Epithelial cell of prostate (primary cell): ENCODE measurements at regions not wholly inside any gene's neighbourhood (a gene's known extent, or its start where the extent isn't known, plus 50 kb on each side); places are given as distances from the start of the nearest gene placed in this dataset.
A peak's percentile ranks its signal among the peaks of the same experiment; 100 is the strongest.
"Not testable (repeated sequence)": the region's sequence is repeated elsewhere in the genome, so short reads cannot be mapped to it uniquely, and the experiment has no call there.

Experiments
- DNase-seq: peaks from one replicate; pipeline ENCODE4 v3.0.0-alpha.2; 2011; ENCODE audit warnings: low read depth, low spot score
- H3K27ac ChIP-seq: fragments of 450-650 bp; 2 replicates; pipeline ENCODE4 v1.5.1; 2017; ENCODE audit warnings: mild to moderate bottlenecking

DNA sequence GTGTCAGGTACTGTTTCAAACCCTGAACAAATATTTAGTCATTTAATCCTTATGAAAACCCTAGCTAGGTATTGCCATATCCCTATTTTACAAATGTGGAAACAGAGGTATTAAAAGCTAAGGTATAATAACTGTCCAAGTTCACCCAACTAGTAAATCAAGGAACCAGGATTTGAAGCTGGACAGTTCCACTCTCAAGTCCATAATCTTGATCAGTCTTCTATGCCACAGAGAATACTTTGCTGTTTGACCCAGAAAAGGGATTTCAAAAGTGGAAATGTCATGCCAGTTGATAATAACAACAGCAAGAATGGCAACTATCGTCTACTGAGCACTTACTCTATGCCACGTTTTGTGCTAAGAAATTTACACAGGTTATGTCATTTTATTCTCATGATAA, 90.4 kb upstream of the KIT start:
- no peak overlapping the region for H3K27ac ChIP-seq
- DNase-seq, result no peak

DNA sequence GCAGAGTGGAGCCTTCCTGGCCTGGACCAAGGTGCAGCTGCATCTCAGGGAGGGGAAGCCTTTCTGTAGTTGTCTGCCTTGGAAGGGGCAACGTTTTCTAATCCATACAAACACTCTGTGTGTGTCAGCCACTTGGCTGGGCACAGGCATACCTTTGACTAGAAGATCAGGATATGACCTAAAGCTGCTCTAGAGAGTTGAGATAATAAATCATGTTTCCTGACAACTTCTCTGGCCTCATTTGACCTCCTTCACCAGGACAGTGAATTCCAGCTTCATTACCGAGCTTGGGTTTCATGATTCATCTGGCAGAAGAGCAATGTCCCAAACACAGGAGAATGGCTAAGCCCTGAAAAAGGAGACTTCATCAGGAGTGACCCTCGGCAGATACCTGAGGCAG, 89.6 kb upstream of the KIT start:
- peak overlapping the region; percentile 35 for H3K27ac ChIP-seq
- DNase-seq, result peak; percentile 12

DNA sequence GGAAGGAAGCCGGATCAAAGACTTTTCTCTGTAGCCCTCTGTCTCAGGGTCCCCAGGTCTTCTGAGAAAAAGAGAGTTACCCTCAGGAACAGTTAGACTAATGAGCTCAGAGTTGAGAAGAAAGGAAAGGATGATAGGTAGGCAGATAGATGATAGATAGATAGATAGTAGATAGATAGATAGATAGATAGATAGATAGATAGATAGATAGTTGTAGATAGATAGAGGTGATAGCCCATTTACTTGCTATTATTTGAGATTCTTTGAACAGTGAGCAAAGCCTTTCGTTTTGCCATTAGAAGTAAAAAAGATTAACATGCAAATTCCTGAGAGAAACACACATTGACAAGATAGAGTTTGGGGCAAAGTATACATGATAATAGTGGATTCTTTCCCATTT, 86.9 kb upstream of the KIT start:
- no peak overlapping the region for H3K27ac ChIP-seq
- DNase-seq, result no peak

DNA sequence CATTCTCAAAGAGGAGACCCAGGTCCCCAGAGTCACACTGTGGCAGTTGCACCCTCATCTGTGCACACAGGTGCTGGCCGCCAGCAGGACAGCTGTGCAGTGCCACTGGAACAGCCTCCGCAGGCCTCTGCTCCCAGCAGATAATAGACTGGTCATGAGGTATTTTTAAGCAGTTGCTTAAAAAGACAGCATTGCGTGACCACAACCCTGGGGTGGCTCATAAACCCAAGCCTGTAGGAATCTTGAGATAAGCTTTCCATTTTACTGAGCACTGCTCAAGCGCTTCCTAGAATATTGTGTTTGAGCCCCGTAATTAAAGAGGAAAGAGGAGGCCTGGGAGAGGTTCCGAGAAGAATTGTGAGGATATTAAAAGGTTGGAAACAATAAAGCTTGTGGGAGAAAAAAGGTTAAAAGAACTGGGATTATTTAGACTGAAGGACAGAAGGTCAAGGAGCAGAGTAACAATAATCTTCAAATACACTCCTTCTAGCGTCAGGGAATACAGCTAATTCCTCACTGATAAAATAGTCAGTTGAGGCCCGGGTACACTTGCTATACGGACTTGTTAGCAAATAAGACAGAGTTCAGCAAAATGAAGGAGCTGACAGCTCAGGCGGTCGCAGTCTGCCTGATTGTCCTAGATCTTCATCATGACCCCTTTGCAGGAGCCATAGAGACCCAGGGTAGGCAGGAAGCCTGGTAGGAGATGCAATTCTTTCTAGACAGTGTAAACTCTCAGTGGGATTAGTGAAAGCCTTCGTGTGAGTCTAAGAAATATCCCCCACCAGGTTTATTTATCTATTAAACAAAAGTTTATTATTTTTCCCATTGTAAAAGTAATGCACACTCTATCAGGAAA, 86.2 kb upstream of the KIT start:
- no peak overlapping the region for H3K27ac ChIP-seq
- DNase-seq, result no peak

DNA sequence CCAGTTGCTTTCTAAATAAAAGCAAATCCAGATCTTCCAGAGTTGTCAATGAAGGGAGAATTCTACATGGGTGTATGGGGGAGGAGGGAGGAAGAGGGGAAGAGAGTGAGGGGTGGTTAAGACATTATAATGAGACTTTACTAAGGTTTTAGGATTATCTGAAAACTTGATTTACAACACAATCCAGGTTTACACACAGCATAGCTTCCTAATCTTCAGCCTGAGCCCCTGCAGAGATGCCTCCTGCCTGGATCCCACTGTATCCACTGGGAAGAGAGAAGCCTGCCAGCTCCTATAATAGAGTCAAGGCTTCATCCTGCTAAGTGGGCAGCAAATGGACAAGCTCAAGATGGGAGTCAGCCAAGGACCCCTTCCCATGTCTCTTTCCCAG, 85.6 kb upstream of the KIT start:
- H3K27ac ChIP-seq, result no peak overlapping the region
- no peak for DNase-seq

DNA sequence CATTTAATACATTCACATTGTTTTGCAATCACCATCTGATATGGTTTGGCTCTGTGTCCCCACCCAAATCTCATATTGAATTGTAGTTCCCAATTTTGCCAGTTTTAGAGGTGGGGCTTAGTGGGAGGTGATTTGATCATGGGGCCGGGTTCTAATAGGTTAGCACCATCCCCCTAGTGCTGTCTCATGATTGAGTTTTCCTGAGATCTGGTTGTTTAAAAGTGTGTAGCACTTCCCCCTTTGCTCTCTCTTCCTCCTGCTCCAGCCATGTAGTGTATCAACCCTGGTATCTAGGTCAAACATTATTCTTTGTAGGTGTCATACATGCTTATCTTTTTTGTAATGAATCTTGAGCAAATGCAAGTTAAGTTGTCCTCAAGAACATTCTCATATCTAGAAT, 83.3 kb upstream of the KIT start:
- no peak overlapping the region for H3K27ac ChIP-seq
- no peak for DNase-seq

DNA sequence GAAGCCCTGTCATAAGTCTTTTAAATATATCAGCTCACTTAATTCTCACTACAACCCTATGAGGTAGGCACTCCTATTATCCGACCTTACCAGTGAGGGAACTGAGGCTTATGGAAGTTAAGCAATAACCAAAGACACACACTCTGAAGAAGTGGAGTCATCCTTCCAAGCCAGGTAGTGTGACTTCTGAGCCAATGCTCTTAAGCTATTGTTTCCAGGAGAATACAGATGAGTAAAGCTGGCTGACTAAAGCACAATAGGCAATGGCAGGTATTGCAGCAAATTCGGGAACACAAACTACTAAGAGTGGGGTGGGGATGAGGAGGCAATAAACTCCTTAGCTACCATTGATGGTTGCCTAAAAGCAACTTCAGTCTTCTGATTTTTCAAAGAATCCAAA, 81.8 kb upstream of the KIT start:
- H3K27ac ChIP-seq, result no peak overlapping the region
- DNase-seq, result peak; percentile 18

DNA sequence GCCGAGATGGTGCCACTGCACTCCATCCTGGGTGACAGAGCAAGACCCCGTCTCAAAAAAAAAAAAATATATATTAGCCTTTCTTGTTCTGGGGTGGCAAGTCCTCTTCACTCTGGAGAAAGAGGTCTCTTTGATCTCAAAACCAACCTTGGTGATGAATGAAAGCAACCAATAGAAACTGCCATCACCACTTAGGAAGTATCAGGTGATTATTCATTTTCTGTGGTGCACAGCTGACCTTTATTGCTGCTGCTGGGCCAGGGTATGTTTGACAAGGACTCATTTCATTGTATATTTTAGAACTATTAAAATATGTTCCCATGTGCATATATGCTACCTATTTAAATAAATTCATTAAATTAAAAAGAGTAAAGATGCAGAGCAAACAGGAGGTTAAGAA, 76.0 kb upstream of the KIT start:
- no peak overlapping the region for H3K27ac ChIP-seq
- no peak for DNase-seq

DNA sequence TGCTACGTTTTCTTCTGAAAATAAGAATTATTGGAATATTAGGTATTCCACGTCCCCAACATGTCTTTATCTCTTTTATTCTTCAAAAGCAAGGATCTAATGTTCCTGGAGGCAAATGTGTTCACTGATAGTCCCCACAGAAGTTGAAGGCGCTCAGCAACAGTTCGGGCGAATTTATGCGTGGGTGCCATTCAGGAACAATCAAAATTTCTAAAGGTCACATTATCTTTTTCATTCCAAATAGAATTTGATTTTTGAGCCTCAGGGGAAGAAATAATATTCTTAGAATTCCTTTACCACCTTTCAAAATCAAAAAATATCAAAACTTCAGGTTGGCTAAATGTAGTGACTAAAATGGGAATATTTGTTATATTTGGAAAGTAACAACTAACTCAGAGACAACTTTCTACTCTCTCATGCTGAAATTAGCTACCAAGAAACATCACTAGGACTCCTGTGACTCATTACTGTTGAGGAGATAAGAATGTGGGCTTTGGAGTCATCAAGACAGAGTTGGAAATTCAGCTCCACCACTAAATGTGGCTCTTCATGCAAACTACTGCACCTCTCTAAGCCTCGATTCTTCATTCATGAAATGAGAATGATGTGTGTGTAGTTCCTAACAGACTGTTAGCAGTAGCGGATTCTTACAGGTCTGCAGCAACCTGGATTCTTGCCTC, 72.3 kb upstream of the KIT start:
- peak; percentile 6 for DNase-seq
- H3K27ac ChIP-seq, result no peak overlapping the region

DNA sequence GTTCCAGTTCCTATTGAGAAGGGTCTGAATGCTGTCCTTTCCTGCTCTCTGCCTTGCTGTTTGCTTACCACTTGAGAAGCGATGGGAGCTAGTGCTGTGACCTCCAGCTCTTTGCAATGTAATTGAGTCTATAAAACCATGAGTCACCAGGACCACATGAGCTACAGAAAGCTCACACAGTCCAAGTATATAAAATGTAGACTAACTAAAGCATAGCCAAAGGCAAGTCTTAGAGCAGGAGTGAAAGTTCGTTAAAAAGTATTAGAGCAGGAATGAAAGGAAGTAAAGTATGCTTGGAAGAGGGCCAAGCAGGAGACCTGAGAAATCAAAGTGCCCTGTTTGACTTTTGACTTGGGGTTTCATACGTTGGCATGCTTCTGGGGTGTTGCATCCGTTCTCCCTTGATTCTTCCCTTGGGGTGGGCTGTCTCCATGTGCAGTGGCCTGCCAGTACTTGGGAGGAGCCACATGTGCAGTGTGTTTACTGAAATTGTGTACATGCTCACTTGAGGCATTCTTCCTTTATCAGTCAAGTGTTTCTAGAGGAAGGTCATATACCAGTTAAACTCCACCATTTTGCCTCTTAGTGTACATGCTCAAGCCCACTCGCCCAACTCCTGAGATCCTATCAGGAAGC, 71.3 kb upstream of the KIT start:
- no peak overlapping the region for H3K27ac ChIP-seq
- peak; percentile 41 for DNase-seq

DNA sequence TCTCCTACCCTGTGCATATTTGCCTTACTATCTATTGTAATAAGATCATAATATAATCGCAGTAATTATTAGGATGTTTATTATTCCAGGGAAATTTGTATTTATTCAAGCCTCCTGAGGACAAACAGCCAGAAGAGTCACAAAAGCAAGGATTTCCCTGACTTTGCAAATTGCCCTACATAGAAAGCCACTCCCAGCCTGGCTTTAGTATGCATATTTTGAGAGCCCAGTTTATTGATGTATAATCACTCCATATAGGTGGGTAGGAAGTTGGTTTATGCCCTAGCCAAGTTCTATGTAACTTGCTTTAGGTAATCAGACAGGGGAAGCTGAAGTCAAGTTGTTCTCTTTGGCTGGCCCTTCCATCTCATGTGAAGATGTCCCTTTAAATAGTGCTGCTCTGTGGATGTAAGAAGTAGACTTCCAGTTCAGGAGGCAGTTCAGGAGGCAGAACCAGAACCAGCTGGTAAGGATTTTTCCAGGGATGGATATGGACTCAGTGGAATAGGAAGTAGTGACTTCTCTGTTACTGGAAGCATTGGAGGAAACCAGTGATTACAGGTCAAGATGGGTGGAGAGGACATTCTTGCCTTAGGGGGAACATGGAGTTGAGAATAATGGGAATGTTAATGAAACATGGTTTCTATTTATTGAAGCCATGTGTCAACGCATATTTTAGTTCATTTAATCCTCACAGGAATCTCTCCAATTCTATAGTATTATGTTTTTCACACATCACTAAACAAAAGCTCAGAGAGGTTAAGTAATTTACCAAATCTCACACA, 70.5 kb upstream of the KIT start:
- DNase-seq, result no peak
- no peak overlapping the region for H3K27ac ChIP-seq

DNA sequence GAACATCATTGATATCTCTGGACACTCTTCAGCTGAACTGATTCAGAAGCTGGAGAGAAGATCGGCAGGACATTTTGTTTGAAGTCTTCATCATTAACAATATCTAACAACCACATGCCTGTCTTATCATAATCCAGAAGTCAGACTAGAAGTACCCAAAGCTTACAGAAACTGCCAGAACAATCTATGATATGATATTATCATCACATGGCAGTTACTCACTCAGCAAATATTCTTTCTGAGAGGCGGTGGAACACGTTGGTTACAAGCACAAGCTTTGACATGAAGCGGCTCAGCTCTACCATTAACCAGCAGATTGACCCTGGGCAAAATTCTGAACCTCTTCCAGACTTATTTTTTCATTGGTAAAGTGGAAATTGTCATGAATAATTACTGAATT, 69.4 kb upstream of the KIT start:
- DNase-seq, result peak; percentile 52
- H3K27ac ChIP-seq, result peak overlapping the region; percentile 63

DNA sequence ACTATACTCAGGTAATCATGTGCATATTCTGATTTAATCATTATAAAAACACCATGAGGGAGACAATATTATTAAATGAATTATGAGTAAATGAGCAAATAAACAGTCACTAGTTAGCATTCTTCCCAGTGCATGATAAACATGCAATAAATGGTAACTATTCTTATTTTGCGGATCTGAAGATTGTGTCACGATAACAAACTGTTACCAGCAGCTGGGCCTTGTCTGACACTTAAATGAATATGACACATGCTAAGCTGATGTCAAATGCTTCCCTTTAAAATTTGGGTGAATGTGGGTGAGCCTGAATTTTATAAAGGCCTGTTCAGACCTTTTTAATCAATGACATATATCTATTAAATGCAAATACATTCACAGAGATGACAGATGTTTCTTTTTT, 68.2 kb upstream of the KIT start:
- no peak for DNase-seq
- peak overlapping the region; percentile 63 for H3K27ac ChIP-seq

DNA sequence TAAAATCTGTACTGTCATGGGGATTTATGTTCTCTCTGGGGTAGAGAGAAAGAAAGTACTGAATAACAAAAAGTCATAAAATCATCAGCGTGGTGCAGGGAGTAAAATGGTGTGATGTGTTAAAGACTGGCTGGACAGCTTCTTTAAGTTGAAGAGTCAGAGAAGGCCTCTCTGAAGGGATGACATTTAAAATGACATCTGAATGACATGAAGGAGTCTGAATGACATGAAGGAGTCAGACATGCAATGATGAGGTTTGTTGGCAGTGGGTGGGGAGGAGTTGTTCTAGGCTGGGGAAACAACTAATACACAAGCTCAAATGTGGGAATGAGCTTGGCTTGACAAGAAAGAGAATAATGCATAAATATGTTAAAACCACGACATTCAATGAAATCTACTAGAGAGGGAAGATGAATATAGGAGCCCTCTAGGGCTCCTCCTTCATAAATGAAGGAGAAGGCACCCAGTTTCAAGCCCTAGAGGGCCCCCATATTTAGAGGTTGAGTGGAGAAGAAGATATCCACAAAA, 63.9 kb upstream of the KIT start:
- DNase-seq, result peak; percentile 6
- H3K27ac ChIP-seq, result no peak overlapping the region

DNA sequence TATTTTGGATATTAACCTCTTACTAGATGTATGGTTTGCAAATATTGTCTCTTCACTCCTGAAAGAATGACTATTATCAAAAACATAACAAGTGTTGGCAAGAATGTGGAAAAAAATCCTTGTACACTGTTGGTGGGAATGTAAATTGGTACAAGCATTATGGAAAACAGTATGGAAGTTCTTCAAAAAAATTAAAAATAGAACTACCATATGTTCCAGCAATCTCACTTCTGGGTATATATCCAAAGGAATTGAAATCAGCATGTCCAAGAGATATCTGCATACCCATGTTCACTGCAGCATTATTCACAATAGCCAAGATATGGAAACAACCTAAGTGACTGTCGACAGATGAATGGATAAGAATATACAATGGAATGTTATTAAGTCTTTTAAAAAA, 61.6 kb upstream of the KIT start:
- DNase-seq, result no peak
- no peak overlapping the region for H3K27ac ChIP-seq

DNA sequence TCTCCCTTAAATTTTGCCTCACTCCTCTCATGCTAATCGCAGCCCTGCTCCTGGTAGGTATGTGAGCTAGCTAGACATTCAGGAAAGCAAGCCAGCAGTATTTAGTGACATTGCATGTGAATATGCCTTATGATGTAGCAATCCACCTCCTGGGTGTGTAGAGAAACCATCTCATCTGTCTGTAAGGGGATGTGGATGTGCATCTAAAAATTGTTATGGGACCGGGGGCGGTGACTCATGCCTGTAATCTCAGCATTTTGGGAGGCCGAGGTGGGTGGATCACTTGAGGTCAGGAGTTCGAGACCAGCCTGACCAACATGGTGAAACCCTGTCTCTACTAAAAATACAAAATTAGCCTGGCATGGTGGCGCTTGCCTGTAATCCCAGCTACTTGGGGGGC, 60.1 kb upstream of the KIT start:
- H3K27ac ChIP-seq, DNase-seq: not testable (repeated sequence)

DNA sequence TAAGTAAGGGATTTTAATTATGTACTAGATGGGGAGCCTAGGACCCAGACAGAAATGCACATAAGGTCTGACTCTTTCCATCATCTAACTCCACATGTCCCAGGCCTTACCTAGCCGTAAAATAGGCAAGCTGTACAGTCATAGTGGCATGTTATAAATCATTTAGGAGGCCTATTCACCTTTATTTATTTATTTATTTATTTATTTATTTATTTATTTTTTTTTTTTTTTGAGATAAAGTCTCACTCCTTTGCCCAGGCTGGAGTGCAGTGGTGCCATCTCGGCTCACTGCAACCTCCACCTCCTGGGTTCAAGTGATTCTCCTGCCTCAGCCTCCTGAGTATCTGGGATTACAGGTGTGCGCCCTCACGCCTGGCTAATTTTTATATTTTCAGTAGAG, 55.6 kb upstream of the KIT start:
- not testable (repeated sequence) for H3K27ac ChIP-seq, DNase-seq

DNA sequence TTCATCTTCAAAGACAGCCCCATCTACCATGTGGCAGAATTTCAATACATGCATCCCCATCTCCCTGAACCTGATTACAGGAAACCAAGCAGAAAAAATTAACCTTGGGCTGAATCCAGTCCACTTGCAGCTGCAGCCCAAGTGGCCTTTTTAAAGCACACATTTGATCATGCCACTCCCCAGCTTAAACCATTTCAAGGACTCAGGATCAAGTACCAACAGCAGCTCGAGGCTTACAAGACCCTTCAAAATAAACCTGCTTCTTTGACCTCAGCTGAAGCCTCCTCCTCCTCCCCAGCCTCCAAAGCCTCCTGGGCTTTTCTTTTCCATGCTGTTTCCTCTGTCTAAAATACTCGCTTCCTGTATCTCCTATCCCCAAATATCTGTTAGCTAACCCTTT, 50.7 kb upstream of the KIT start:
- H3K27ac ChIP-seq, result no peak overlapping the region
- no peak for DNase-seq

DNA sequence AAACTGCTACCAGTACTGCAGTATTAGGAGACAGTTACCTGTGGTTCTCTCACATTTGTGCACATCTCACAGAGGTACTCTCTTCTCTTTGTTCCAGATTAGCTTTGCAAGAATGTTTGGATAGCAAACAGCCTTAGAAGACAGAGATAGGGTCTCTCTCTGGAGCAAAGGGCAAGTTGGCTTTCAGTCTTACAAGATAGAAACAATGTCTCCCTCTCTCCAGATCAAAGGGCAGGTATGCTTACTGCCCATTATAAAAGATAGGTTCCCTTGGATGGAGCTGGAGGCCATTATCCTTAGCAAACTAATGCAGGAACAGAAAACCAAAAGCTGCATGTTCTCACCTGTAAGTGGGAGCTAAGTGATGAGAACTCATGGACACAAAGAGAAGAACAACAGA, 50.2 kb upstream of the KIT start:
- no peak overlapping the region for H3K27ac ChIP-seq
- DNase-seq, result no peak
